GM08714 (cell line): ENCODE measurements at regions not wholly inside any gene's neighbourhood (a gene's known extent, or its start where the extent isn't known, plus 50 kb on each side); places are given as distances from the start of the nearest gene placed in this dataset.

Source experiments
- H3K4me3 ChIP-seq: fragments of 200-500 bp; sonication (Bioruptor generic); 2 replicates; pipeline ENCODE4 v1.5.1; 2014; ENCODE audit warnings: mild to moderate bottlenecking, low read length, inconsistent platforms
- ZNF274 ChIP-seq: IDR thresholded peaks from 2 replicates; pipeline ENCODE4 v1.6.1; 2012; ENCODE audit warnings: mild to moderate bottlenecking, low read depth, low read length

DNA sequence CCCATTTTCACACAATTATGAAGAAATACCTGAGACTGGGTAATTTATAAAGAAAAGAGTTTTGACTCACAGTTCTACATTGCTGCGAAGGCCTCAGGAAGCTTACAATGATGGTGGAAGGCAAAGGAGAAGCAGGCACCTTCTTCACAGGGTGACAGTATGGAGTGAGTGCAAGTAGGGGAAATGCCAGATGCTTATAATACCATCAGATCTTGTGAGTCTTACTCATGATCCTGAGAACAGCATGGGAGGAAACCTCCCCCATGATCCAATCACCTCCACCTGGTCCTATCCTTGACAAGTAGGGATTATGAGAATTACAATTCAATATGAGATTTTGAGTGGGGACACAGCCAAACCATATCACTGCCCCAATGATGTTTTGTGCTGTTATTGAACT lies 189.3 kb upstream of the CRY1 start:
- no peak for TF ChIP-seq ZNF274
- H3K4me3 ChIP-seq: no peak overlapping the region

GRCh38 chr12:107283652-107284051 lies 190.3 kb upstream of the CRY1 start:
- no peak for TF ChIP-seq ZNF274
- no peak overlapping the region for H3K4me3 ChIP-seq

DNA sequence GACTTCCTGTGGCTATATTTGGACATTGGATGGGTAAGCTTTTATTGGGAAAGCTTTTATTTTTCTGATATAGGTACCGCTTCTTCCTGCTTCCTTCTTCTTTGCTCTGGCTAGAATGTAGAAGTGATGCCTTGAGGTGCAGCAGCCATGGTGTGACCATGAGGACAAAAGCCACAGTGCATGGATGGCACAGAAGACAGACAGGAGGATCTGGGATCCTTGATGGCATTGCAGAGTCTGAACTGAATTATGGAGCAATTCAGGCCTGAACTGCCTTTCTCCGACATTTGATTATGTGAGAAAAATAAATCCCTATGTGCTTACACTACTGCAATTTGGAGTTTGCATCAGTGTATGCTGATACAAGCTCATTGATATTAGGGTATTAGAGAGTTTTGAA lies 191.3 kb upstream of the CRY1 start:
- no peak overlapping the region for H3K4me3 ChIP-seq
- TF ChIP-seq ZNF274: no peak

- H3K4me3 ChIP-seq: no peak overlapping the region
- TF ChIP-seq ZNF274: no peak
Measured at GRCh38 chr12:107287436-107288413, 194.4 kb upstream of the CRY1 start.

- H3K4me3 ChIP-seq: no peak overlapping the region
- TF ChIP-seq ZNF274: no peak
Measured at GRCh38 chr12:107288414-107289127, 195.2 kb upstream of the CRY1 start.

DNA sequence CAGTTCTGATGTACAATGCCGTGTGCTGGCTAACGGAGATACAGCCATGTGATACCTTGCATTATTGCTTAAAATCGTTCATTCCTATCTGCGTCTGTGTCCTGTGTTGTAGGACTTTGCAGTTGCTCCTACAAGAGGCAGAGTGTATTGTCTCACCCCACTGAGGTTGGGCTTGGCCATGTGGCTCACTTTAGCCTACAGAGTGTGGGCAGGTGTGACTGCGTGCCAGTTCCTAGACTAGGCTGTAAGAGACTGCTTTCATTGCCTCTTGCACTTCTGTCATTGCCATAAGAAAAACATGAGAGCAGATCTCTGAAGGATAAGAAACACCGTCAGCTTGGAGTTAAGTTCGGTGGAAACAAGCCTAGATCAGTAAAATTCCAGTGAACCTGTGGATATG lies 197.7 kb upstream of the CRY1 start:
- no peak for TF ChIP-seq ZNF274
- H3K4me3 ChIP-seq: no peak overlapping the region

- no peak overlapping the region for H3K4me3 ChIP-seq
- no peak for TF ChIP-seq ZNF274
Measured at GRCh38 chr12:107296681-107297089, 203.3 kb upstream of the CRY1 start.

- TF ChIP-seq ZNF274: no peak
- H3K4me3 ChIP-seq: no peak overlapping the region
Measured at GRCh38 chr12:107302649-107303341, 209.4 kb upstream of the CRY1 start.

GRCh38 chr12:107304588-107305532 lies 211.5 kb upstream of the CRY1 start:
- H3K4me3 ChIP-seq: no peak overlapping the region
- no peak for TF ChIP-seq ZNF274

GRCh38 chr12:107306141-107306659 lies 212.9 kb upstream of the CRY1 start:
- no peak for TF ChIP-seq ZNF274
- H3K4me3 ChIP-seq: no peak overlapping the region

DNA sequence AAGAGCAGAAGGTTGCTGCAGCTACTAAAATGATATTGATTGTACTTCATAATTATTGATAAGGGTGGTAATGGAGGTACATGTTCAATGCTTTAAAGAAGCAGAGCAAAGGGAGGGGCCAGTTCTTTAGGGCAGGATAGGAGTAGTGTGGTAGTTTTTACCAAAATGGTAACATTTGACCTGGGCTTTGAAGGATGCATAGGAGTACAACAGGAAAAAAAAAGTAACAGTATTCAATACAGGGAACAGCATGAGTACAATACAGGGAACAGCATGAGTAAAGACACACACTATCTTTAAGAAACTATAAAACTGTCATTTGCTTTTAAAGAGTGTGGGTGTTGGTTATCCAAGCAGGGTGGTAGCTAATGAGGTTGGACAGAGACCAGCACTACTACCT lies 215.0 kb upstream of the CRY1 start:
- TF ChIP-seq ZNF274: no peak
- no peak overlapping the region for H3K4me3 ChIP-seq

GRCh38 chr12:107309020-107309419 lies 215.7 kb upstream of the CRY1 start:
- TF ChIP-seq ZNF274: no peak
- H3K4me3 ChIP-seq: no peak overlapping the region

DNA sequence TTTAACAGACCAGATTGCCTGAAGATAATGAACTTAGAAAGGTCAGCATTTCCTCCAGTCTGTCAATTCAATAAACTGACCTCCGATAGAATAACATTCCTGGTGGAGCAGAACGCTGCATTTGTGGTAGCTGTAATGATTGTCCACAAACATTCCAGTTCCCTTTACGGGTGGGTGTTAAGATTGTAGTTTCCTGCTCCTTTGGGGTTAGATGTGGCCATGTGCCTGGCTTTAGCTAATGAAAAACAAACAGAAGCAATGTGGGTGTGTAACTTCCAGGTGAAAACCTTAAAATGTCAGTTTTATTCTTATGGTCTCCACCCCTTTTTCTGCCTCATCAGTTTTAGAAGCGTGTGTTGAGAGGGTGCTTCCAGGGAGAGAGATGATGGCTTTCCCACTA lies 217.3 kb upstream of the CRY1 start:
- no peak for TF ChIP-seq ZNF274
- no peak overlapping the region for H3K4me3 ChIP-seq

- no peak for TF ChIP-seq ZNF274
Measured at GRCh38 chr12:107311682-107312081, 218.3 kb upstream of the CRY1 start.

More at GRCh38 chr12:107311682-107312081, 218.3 kb upstream of the CRY1 start:
- H3K4me3 ChIP-seq: no peak overlapping the region
